Ramos (cell line): ENCODE measurements at regions not wholly inside any gene's neighbourhood (a gene's known extent, or its start where the extent isn't known, plus 50 kb on each side); places are given as distances from the start of the nearest gene placed in this dataset.

Experiments used
- in situ Hi-C: fragments of 300-500 bp; cut with MboI; formaldehyde crosslinking; loops from one replicate; pipeline ENCODE4 v1.14.3; 2022; ENCODE audit warnings: low sequenced_read_pairs; ENCODE audit not compliant: unreplicated experiment

DNA sequence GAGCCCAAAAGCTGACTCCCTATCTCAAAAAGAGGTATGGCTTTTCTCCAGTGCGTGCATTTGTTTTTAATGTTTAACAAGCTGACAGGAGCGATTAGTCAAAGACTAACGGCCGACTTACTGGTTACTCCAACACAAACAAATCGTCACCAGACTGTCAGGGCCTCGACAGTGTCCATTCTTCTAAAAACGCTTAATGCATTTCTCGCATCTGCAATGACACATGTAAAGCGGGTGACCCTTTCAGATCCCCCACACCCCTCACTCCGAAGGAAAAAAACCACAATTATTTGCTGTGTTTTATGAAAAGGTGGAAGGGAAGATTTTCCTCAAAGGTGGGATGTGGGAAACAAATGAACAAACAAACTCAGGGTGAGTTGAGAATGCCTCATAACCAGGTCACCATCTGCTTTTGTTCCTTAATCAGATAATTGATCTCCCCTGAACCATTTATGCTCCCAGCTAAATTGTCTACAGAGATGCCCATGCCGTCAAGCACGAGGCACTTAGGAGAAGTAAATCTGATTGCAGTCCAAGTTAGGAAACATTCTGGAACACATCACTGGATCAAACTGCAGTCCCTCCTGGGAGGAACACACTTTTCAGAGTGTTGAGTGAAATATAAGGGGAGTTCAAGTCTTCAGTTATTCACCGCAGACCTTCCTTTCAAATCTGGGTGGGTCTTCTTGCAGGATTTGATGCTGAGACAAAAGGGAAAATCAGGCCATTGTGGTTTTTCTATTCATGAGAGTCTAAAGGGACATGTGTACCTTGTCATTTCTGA is 340.8 kb downstream of the CMPK2 start:
- in situ Hi-C loops = no loop called here

GRCh38 chr2:6525475-6525964 is 340.2 kb downstream of the CMPK2 start:
- in situ Hi-C loops = no loop called here

GRCh38 chr2:6526093-6526824 is 339.4 kb downstream of the CMPK2 start:
- in situ Hi-C loops = no loop called here

DNA sequence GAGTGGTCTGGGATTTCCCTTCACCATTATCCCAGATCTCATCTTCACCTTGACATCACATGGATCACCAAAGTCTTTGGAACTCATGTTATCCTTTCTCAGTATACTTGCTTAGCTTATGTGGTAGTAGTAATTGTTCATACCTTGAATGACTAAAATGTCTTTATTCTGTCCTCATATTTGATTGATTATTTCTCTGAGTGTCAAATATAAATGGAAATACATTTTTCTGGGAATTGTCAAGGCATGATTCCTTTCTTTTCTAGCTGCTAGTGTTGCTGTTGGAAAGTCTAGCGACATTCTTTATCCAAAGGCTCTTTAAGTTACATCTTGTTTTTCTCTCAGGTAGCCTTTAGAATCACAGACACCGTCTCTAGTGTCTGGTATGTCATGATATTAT is 334.4 kb downstream of the CMPK2 start:
- in situ Hi-C loops = no loop called here

DNA sequence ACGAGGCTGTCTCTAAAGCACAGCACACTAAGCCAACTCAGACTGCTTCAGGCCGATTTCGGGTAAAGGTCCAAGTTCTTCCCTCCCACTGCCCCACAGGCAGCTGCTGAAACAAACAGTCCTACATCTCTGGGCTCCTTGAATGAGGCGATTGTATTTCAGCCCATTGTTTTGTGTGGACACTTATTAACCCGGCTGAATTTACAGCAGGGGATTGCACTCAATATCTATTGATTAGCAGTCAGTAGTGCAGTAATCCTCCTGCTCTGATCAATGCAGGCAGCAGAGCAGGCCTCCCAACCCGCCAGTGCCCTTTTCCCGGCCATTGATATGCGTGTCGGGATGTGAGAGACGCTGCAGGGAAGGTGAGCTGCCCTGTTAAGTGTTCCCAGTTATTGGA is 330.1 kb downstream of the CMPK2 start:
- in situ Hi-C loops = no loop called here

GRCh38 chr2:6538607-6539006 is 327.1 kb downstream of the CMPK2 start:
- in situ Hi-C loops = no loop called here

- in situ Hi-C loops = no loop called here
Observed at GRCh38 chr2:6545336-6545735, 320.4 kb downstream of the CMPK2 start.

GRCh38 chr2:6545795-6546194 is 319.9 kb downstream of the CMPK2 start:
- in situ Hi-C loops = no loop called here

GRCh38 chr2:6554466-6554865 is 311.2 kb downstream of the CMPK2 start:
- in situ Hi-C loops = no loop called here

- in situ Hi-C loops = no loop called here
Observed at GRCh38 chr2:6556755-6557154, 309.0 kb downstream of the CMPK2 start.

DNA sequence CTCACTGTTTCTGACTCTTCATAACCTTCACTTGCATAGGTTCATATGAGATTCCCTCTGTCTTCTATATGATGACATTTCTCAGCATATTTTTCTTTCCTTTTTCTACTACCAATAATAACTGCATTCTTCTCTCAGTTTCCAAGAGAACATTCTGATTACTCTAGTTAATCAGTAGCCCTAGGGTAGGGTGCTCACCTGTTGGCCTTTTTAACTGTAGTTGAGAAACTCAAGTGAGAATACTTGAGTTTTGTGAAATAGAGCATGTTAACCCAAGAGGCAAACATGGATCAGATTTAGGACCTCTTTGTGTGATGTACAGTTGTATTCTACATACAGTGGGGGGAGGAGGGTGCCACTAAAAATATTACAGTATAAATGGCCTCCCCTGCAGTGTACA is 308.0 kb downstream of the CMPK2 start:
- in situ Hi-C loops = no loop called here

GRCh38 chr2:6562771-6563170 is 302.9 kb downstream of the CMPK2 start:
- in situ Hi-C loops = no loop called here

DNA sequence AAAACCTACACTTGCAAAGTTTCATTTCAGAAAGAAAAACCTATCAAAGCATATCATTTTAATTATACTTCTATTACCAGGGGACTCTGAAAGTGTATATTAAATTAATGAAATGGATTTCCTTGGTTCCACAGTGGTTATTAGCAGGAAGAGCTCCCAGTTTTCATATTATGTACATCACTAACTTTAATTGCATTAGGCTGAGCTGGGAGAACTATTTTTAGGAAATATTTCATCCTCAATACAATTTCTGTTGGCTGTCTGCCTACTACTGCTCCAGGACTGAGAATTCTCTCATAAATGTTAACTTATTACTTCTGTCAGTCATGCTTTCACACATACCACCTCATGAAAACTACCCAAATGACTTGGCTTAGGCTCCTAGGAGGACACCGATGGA is 301.4 kb downstream of the CMPK2 start:
- in situ Hi-C loops = no loop called here

DNA sequence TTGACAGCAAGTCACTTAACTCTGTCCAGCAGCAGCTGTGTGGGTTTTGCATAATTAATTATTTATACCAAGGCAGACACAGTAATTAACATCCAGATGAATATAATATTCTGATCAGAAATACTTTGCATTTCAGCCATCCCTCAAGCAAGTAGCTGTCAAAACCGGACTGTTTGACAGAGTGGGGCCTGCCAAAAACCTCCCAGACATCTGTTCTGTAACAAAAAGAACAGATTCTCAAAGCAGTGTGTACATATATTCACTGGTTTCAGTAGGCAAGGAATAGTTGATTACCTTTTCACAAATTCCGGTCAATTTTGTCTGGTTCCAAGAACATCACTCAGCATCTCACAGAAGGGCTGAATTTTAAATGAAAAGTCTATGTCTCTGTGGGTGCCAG is 291.6 kb downstream of the CMPK2 start:
- in situ Hi-C loops = no loop called here

- in situ Hi-C loops = no loop called here
Observed at GRCh38 chr2:6576302-6576701, 289.4 kb downstream of the CMPK2 start.

DNA sequence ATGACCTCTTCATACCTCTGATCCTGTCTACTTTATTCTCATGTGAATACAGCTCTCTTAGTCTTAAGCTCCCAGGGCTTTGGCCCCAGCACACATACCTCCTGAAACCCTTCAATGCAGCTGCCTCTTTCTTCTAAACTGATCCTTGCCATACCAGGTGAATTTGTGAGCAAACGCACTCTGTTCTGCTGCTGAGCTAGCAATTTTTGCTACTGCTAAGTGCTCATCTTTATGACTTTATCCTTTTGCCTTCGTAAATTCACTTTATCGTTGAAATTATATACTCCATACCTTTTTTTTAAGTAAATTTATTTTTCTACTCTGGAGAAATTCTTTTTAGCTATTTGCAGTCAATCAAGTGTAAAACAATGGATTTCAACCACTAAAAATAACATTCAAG is 287.7 kb downstream of the CMPK2 start:
- in situ Hi-C loops = no loop called here

- in situ Hi-C loops = no loop called here
Observed at GRCh38 chr2:6578416-6578815, 287.3 kb downstream of the CMPK2 start.

DNA sequence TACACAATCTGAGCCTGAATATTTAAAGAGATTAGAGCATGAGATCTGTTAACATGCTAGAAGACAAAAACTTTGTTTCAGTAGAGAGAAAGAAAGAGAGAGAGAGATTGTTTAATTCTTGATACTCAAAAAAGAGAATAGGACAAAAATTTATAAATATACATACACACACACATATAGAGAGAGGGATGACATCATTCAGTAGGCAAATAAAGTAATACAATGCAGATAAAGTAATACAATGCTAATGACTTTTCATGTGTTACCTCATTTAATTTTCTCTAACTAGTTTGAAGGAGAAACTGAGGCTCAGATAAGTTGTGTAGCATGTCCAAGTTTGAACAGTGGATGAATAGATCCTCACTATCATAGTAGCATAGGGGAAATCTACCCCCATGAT is 286.4 kb downstream of the CMPK2 start:
- in situ Hi-C loops = no loop called here

GRCh38 chr2:6580982-6581381 is 284.7 kb downstream of the CMPK2 start:
- in situ Hi-C loops = no loop called here

DNA sequence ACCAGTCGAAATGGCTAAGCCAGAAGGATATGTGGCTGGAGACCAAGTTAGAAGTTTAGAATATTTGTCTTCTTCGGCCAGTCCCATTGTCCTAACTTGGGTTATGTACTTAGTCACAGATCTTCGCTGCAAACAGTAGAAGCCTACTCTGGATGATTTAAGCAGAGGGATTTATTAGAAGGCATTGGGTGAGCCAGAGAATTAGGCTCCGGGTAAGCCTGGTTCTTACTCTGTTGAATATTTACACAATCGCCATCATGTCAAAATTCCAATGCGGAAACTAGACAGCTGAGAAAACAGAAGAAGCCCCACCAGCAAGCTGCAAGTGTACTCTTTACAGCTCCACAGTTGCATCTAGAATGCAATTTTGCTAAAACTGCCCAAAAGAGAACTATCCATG is 276.6 kb downstream of the CMPK2 start:
- in situ Hi-C loops = no loop called here

- in situ Hi-C loops = no loop called here
Observed at GRCh38 chr2:6590442-6590841, 275.3 kb downstream of the CMPK2 start.

DNA sequence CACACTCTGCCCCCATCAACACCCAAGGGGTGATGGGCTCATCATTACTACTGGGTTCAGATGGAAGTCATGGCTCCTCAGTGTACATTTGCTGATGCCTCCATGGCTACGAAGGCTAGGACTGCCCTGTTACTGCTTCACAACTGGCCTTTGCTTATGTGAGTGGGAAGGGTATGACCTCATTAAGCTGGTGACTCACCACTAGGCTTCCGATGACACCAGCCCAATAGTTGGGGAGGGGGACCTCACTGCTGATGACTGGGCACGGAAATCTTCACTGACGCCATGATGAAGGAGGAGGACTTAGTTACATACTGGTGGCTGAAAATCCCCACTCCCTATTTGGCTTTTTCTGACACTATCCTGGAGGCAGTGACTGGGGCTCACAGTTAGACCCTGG is 263.2 kb downstream of the CMPK2 start:
- in situ Hi-C loops = no loop called here
